ENCODE measurements at regions not wholly inside any gene's neighbourhood (a gene's known extent, or its start where the extent isn't known, plus 50 kb on each side); places are given as distances from the start of the nearest gene placed in this dataset.

- Histone ChIP-seq H3K27ac (ENCODE audit: low read length) (no peak overlapping the region), H4K20me1 (ENCODE audit: low read length) (no peaks in the 10 kb centered on the region), H3K4me2 (ENCODE audit: low read length) (no peak overlapping the region), H3K9me2 (replicated peaks; ENCODE audit: low read length) (no peaks in the 10 kb centered on the region), H3K36me3 (ENCODE audit: low read depth, low read length) (no peaks in the 10 kb centered on the region), H3K27me3 (ENCODE audit: low read length) (peaks cover 25% of the 10 kb centered on the region), H3K4me3 (ENCODE audit: low read length) (no peak overlapping the region), H3F3A (ENCODE audit: low read length, unreplicated experiment) (no peaks in the 10 kb centered on the region), H3K4me1 (ENCODE audit: insufficient read depth, low read length) (no peaks in the 10 kb centered on the region), H3K9me3 (ENCODE audit: low read length) (0 out of 2 replicates have a peak, but pooled peaks cover 3% of the 10 kb centered on the region), H3K9ac (ENCODE audit: low read length) (no peak overlapping the region), H2AFZ (ENCODE audit: low read length) (no peak overlapping the region), H3K79me2 (ENCODE audit: low read length) (no peaks in the 10 kb centered on the region)
- TF ChIP-seq EZH2 (IDR thresholded peaks at IDR 0.05; ENCODE audit: low read length, unreplicated experiment), result no peak
- TF ChIP-seq CTCF (conservative IDR thresholded peaks at IDR 0.05; ENCODE audit: low read depth, low read length), result no peak
- no peak for TF ChIP-seq EZH2phosphoT487 (IDR thresholded peaks at IDR 0.05; ENCODE audit: borderline replicate concordance, low read length)
- DNase-seq, result no peak
- intact Hi-C loops (cut with micrococcal nuclease), result no loop called here
- ChIA-PET CTCF (no interaction called here), POLR2A (ENCODE audit: unreplicated experiment) (no interaction called here)
- no TSS peak for BruUV-seq (replicated peaks)
- no peak for ATAC-seq
Measured at GRCh38 chr12:114237230-114237629, 168.7 kb downstream of the TBX5 start.

DNA sequence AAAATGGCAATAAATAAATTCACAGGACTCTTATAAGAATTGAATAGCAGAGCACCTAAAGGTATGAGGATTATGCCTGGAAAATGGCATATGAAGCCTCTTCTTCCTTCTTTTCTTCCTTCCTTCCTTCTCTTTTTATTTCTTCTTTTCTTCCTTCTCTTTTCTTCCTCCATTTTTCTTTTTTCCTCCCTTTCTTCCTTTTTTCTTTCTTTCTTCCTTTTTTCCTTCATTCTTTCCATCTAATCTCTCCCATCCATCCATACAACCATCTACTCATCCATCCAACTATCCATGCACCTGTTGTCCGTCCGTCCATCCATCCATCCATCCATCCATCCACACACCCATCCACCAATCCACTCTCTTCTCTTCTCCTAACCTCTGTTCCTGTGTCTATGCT lies 173.8 kb downstream of the TBX5 start:
- Histone ChIP-seq H3K4me2 (ENCODE audit: low read length) (no peak overlapping the region), H2AFZ (ENCODE audit: low read length) (no peak overlapping the region), H3K79me2 (ENCODE audit: low read length) (no peaks in the 10 kb centered on the region), H3K4me3 (ENCODE audit: low read length) (no peak overlapping the region), H3K36me3 (ENCODE audit: low read depth, low read length) (no peaks in the 10 kb centered on the region), H3K9ac (ENCODE audit: low read length) (no peak overlapping the region), H3K4me1 (ENCODE audit: insufficient read depth, low read length) (no peaks in the 10 kb centered on the region), H3K9me3 (ENCODE audit: low read length) (no peaks in the 10 kb centered on the region), H3F3A (ENCODE audit: low read length, unreplicated experiment) (no peaks in the 10 kb centered on the region), H3K27me3 (ENCODE audit: low read length) (peaks cover 10% of the 10 kb centered on the region; the same call in 1 of the 2 replicates), H3K9me2 (replicated peaks; ENCODE audit: low read length) (no peaks in the 10 kb centered on the region), H3K27ac (ENCODE audit: low read length) (no peak overlapping the region), H4K20me1 (ENCODE audit: low read length) (no peaks in the 10 kb centered on the region)
- DNase-seq (no peak), ATAC-seq (no peak)
- ChIA-PET POLR2A (ENCODE audit: unreplicated experiment) (no interaction called here), CTCF (no interaction called here)
- BruUV-seq (replicated peaks), result no TSS peak
- TF ChIP-seq EZH2phosphoT487 (IDR thresholded peaks at IDR 0.05; ENCODE audit: borderline replicate concordance, low read length) (no peak), EZH2 (IDR thresholded peaks at IDR 0.05; ENCODE audit: low read length, unreplicated experiment) (no peak), CTCF (conservative IDR thresholded peaks at IDR 0.05; ENCODE audit: low read depth, low read length) (no peak)
- intact Hi-C loops (cut with micrococcal nuclease), result no loop called here

- intact Hi-C loops (cut with micrococcal nuclease), result no loop called here
- Histone ChIP-seq H2AFZ (ENCODE audit: low read length) (no peak overlapping the region), H3K27ac (ENCODE audit: low read length) (no peak overlapping the region), H3K4me1 (ENCODE audit: insufficient read depth, low read length) (no peaks in the 10 kb centered on the region), H3K79me2 (ENCODE audit: low read length) (no peaks in the 10 kb centered on the region), H4K20me1 (ENCODE audit: low read length) (no peaks in the 10 kb centered on the region), H3K4me3 (ENCODE audit: low read length) (no peak overlapping the region), H3K9me2 (replicated peaks; ENCODE audit: low read length) (no peaks in the 10 kb centered on the region), H3K9ac (ENCODE audit: low read length) (no peak overlapping the region), H3K27me3 (ENCODE audit: low read length) (peaks cover 36% of the 10 kb centered on the region), H3K4me2 (ENCODE audit: low read length) (no peak overlapping the region), H3K9me3 (ENCODE audit: low read length) (no peaks in the 10 kb centered on the region), H3K36me3 (ENCODE audit: low read depth, low read length) (no peaks in the 10 kb centered on the region), H3F3A (ENCODE audit: low read length, unreplicated experiment) (no peaks in the 10 kb centered on the region)
- TF ChIP-seq EZH2 (IDR thresholded peaks at IDR 0.05; ENCODE audit: low read length, unreplicated experiment) (no peak), CTCF (conservative IDR thresholded peaks at IDR 0.05; ENCODE audit: low read depth, low read length) (no peak), EZH2phosphoT487 (IDR thresholded peaks at IDR 0.05; ENCODE audit: borderline replicate concordance, low read length) (no peak)
- CTCF ChIA-PET, result no interaction called here
- POLR2A ChIA-PET (ENCODE audit: unreplicated experiment), result no interaction called here
- no TSS peak for BruUV-seq (replicated peaks)
- no peak for ATAC-seq
- no peak for DNase-seq
Measured at GRCh38 chr12:114229150-114229549, 176.8 kb downstream of the TBX5 start.
